ENCODE measurements at regions not wholly inside any gene's neighbourhood (a gene's known extent, or its start where the extent isn't known, plus 50 kb on each side); places are given as distances from the start of the nearest gene placed in this dataset.

DNA sequence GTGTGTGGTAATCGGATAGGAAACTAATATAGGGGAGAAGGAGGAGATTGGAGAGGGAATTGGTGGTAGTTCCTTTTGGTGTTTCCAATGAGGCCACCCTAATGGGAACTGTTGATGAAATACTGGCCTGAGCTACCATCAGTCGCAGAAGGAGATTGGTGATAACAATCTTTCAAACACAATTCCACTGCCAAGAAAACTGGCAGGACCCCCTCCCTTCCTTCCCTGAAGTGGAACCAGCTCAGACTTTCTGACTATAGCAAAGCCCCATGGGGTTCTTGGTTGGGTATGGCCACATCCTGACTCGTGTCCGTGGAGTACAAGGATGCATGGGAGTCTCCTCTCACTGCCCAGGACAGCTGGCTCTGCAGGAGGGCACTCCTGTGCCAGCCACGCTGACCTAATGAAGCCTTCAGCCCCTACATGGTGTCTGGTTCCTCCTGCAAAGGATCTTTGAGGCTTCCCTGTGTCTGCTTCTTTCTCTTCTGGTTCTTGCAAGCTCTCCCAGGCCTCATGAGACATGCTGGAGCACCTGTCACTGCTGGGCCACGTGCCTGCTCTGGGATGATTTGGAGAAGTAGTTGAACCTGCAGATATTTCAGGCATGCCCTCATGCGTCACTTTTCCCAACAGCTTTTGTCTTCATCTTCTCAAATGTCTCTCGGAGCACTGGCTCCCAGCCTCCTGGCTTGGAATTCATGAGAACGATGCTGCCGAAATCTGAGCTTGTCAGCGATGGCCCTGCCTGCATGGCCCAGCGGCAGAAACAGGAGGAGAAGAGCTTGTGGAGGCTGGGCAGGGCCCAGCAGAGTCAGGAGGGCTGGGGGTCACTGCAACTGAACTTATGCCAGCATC lies 90.0 kb upstream of the ADPGK start:
- H3K4me3 ChIP-seq (ENCODE audit: control insufficient read depth, low read depth, low read length): no peak overlapping the region
- TF ChIP-seq, protein P1, sequence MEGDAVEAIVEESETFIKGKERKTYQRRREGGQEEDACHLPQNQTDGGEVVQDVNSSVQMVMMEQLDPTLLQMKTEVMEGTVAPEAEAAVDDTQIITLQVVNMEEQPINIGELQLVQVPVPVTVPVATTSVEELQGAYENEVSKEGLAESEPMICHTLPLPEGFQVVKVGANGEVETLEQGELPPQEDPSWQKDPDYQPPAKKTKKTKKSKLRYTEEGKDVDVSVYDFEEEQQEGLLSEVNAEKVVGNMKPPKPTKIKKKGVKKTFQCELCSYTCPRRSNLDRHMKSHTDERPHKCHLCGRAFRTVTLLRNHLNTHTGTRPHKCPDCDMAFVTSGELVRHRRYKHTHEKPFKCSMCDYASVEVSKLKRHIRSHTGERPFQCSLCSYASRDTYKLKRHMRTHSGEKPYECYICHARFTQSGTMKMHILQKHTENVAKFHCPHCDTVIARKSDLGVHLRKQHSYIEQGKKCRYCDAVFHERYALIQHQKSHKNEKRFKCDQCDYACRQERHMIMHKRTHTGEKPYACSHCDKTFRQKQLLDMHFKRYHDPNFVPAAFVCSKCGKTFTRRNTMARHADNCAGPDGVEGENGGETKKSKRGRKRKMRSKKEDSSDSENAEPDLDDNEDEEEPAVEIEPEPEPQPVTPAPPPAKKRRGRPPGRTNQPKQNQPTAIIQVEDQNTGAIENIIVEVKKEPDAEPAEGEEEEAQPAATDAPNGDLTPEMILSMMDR (conservative IDR thresholded peaks at IDR 0.05; ENCODE audit: control insufficient read depth, insufficient read depth, low read depth, low read length): no peak
- DNase-seq (ENCODE audit: low read depth): no peak

DNA sequence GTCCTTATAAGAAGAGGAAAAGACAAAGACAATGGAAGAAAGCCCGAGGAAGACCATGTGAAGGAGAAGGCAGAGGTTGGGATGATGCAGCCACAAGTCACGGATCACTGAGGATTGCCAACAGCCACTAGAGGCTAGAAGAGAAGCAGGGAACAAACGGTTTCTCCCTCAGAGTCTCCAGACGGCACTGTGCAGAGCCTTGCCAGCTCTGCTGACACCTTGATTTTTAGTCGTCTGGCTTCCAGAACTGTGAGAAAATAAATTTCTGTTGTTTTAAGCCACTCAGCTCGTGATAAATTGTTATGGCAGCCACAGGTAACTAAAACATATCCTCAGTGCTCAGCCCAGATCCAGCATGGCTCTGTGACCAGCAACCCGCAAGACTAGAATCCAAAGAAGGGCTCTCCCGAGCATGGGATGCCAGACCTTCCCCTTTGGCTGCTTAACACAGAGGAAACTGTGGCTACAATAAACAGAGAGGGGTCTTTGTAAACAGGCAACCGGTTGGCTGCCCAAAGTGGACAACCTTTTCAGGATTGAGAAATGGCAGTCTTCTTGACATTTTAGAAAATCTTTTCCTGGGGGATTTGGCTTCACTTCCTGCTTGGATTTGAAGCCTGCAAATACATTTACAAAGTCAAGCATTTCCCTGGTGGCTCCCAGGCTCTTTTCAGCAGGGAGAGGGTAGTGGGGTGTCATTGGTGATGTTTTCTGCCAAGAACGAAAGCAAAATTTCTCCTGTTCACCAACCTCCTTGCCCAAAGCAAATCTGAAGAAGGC lies 88.7 kb upstream of the ADPGK start:
- no peak overlapping the region for H3K4me3 ChIP-seq (ENCODE audit: control insufficient read depth, low read depth, low read length)
- TF ChIP-seq, protein P1 (conservative IDR thresholded peaks at IDR 0.05; ENCODE audit: control insufficient read depth, insufficient read depth, low read depth, low read length): no peak
- DNase-seq (ENCODE audit: low read depth): no peak

DNA sequence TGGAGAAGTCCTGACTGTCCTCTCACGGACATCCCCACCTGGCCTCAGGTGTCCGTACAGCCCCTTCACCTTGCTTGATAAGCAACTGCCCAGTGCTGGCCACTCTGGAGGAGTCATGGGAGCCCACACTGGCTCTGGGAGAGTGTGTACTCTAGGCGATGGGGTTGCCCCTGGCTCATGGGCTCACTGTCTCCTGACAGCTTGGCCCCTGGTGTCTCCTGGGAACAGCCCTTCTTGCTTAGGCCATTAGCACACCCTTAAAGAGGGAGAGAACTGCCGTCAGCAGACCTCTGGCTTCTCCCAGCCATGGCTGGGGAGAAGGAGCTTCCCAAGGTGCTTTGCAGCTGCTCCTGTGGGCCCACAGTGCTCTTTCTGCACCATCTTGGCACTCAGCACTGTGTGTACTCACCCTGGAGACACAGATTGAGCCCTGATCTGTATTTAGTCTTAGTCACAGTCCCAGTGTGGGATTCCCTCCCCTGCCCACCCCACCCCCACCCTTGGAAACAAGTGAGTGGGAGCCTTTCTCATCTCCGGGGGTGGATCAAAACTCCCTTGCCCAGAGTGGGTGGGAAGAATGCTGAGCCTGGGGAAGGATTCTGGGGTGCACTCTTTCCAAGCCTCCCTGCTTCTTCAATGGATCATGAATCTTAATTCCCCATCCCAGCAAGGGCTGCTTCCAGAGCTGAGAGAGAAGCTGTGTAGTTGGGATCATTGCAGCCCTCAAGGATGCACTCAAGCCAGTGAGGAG lies 83.5 kb upstream of the ADPGK start:
- TF ChIP-seq, protein P1 (conservative IDR thresholded peaks at IDR 0.05; ENCODE audit: control insufficient read depth, insufficient read depth, low read depth, low read length): no peak
- no peak for DNase-seq (ENCODE audit: low read depth)
- H3K4me3 ChIP-seq (ENCODE audit: control insufficient read depth, low read depth, low read length): no peak overlapping the region

DNA sequence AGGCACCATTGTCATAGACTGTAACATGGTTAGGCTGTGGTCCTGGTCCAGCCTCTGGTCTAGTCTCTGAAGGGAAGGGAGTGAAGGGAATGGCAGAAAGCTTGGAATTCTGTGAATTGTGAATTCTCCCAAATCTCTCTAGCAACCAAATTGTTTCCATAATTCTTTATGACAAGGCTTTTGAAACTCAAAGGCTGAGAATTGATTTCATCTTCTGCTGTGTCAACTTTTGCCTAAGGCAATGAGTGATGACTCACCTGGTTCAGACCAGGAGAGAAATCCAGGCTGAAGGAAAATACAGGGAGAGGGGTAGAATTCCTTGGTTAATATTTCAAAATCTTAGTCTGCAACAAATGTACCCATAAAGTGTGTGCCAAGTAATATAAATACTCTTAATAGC lies 82.6 kb upstream of the ADPGK start:
- no peak for DNase-seq (ENCODE audit: low read depth)
- H3K4me3 ChIP-seq (ENCODE audit: control insufficient read depth, low read depth, low read length): no peak overlapping the region
- TF ChIP-seq, protein P1 (conservative IDR thresholded peaks at IDR 0.05; ENCODE audit: control insufficient read depth, insufficient read depth, low read depth, low read length): no peak

DNA sequence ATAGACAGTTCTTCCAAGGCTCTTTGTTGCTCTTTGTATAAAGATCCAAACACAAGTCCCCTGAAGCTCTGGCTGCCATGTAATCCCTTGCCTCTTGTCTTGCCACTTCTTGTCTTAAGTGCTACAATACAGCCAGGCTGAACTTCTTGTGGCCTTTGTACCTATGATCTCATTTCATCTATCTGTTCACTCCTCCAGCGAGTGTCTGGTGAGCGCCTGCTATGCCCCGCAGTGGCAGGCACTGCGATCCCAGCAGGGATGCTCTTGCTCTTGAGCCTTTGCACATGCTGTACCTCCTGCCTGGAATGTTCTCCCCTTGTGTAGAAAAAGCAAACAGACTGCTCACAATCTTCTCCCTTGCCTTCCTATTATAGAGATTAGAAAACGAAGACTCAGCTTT lies 81.9 kb upstream of the ADPGK start:
- TF ChIP-seq, protein P1 (conservative IDR thresholded peaks at IDR 0.05; ENCODE audit: control insufficient read depth, insufficient read depth, low read depth, low read length): no peak
- DNase-seq (ENCODE audit: low read depth): no peak
- no peak overlapping the region for H3K4me3 ChIP-seq (ENCODE audit: control insufficient read depth, low read depth, low read length)

DNA sequence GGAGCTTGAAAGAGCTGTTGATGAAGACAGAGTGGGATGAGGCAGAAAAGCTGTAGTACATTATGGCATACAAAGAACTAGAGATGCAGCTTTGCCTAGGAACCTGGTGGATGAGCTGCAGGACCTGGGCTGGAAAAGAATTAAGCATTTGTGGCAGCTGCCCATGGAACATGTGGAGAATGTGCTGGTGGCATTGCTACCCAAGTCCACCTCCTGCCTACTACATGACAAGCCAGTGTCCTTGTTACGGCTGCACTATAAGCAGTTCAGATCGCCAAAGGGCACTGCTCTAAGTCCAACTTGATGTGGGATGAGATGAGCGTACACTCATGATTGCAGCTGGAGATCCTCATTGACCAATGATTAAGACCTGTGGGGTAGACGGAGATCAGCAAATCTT lies 81.1 kb upstream of the ADPGK start:
- TF ChIP-seq, protein P1 (conservative IDR thresholded peaks at IDR 0.05; ENCODE audit: control insufficient read depth, insufficient read depth, low read depth, low read length): no peak
- no peak overlapping the region for H3K4me3 ChIP-seq (ENCODE audit: control insufficient read depth, low read depth, low read length)
- no peak for DNase-seq (ENCODE audit: low read depth)
